HG02840 (cell line): ENCODE measurements at regions not wholly inside any gene's neighbourhood (a gene's known extent, or its start where the extent isn't known, plus 50 kb on each side); places are given as distances from the start of the nearest gene placed in this dataset.
"Not testable (repeated sequence)": the region's sequence is repeated elsewhere in the genome, so short reads cannot be mapped to it uniquely, and the experiment has no call there.

Experiments
- ATAC-seq: cut with Tn5 transposase; IDR thresholded peaks from one replicate; pipeline ENCODE4 v1.9.1; 2021; ENCODE audit warnings: mild to moderate bottlenecking, moderate library complexity, moderate number of reproducible peaks; ENCODE audit not compliant: unreplicated experiment, low FRiP score

- not testable (repeated sequence) for ATAC-seq
Observed at GRCh38 chr9:38170763-38171537, 101.9 kb upstream of the SHB start.

- ATAC-seq, result not testable (repeated sequence)
Observed at GRCh38 chr9:38170155-38170554, 101.1 kb upstream of the SHB start.

DNA sequence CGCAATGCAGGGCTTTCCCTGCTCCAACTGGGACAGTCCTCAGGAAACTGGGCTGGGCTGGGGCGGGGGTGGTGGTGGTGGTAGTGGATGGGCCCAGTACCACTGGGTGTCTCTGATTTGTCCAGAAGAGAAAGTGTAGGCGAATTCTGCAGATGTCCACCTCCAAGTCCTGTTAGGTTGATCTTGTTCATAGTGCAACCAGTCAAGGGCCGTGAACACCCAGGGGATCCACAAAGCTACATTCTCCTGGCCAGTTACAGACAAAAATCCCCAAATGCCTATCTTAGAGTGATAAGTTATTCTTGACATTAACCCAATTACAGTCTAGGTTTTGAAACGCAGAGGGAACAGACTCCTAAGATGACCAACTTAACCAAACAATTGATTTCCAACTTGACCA is 97.5 kb upstream of the SHB start:
- ATAC-seq, result no peak

GRCh38 chr9:38164659-38165221 is 95.7 kb upstream of the SHB start:
- no peak for ATAC-seq

GRCh38 chr9:38163518-38163917 is 94.5 kb upstream of the SHB start:
- ATAC-seq, result no peak

DNA sequence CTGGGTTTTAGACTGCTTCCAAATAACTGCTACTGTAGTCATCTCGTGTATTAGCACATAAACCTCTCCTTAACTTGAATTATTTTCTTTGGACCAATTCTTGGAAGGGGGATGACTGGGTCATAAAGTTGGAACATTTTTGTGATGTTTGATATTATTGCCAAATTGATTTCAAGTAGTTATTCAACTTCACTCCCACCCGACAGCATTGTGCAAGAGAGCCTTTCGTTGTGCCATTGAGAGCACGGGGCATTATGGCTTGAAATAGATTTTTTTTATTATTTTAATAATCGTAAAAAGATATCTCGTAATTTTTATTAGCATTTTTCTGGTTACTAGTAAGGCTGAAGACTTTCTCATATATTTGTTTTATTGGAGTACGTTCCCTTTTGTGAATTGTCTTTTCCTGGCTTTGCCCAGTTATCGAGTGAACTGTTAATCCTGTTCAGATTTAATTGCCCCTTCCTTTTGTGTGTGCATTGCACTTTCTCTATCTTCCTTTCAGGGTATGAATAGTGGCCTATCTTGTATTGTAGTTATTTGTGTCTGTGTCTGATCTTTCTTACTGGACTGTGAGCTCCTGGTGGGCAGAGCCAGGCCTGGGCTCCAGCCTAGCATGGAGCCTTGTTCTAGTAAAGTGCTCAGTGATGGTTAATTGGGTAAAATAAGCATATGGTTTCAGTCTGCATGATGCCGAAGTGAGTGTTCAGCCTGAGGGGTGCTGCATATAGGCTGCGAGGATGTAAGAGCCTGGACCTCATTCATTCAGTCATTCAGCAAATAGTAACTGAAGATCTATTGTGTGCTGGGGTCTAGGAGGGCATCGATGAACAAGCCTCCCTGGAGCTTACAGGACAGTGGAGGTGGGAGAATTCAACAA is 93.5 kb upstream of the SHB start:
- ATAC-seq, result no peak

DNA sequence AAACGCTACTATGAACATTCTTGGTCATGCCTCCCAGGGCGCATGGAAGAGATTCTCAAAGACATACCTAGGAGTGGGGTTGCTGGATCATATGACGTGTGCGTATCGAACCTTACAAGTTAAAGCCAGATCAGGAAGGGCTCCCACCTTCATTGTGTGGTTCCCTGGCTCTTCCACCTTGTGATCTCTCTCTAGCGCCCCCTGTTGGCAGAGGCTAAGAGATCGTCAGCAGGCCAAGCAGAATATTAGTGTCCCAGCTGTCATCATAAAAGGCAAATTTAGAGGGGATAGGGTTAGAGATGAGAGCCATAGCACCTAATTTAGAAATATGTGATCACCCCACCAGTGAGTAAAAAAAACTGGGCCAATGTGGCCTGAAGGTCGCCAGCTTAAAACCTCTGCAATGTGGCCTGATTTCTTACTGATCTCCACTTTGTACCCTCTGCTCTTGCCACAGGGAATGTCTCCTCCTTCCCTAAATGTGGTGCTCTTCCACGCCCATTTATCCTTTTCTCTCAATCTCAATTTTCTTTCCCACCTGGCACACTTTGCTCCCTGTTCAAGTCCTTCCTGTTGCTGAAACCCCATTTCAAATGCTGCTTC is 91.7 kb upstream of the SHB start:
- no peak for ATAC-seq

DNA sequence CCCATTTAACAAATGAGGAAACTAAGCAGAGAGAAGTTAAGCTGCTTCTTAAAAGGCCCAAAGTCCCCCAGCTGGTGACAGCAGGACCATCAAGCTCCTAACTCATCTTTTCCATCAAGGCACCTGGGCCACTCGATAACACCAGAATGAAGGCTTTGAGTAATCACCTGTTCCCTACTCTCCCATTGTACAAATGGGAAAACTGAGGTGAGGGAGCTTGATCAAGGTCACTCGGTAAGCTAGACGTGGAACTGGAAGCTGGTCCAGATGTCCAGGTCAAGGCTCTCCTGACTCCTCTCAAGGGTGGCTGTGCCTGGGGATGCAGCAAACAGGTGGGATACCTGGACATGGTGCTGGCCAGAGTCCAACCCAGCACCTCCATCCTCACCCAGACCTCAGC is 90.6 kb upstream of the SHB start:
- ATAC-seq, result no peak

DNA sequence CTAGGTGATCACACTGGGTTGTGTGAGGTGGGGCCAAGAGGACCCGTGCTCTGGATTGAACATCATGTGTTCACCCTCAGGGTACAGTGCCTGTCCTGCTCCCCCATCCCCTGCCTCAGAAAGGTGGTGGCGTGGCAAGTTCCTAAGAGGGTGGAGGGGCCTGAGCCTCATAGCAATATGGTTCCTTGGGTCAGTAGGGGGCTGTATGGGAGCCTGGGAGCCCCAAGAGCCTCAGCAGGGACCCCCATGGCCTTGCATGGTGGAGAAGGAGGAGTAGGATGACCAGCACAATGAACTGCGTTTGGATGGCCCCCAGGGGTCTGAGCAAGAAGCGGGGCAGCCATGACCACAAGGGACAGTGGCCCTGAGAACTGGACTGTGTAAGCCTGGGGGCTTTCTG is 89.6 kb upstream of the SHB start:
- no peak for ATAC-seq

DNA sequence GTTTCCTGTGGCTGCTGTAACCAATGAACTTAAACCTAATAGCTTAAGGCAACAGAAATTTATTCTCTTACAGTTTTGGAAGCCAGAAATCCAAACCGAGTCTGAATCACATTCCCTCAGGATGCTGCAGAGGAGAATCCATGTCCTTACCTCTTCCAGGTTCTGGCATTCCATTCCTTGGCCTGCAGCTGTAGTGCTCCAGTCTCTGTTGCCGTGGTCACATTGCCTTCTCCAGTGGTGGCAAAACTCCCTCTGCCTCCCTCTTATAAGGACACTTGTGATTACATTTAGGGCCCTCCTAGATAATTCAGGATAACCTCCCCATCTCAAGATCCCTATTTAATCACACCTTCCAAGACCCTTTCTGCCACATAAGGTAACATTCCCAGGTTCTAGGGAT is 88.7 kb upstream of the SHB start:
- no peak for ATAC-seq

DNA sequence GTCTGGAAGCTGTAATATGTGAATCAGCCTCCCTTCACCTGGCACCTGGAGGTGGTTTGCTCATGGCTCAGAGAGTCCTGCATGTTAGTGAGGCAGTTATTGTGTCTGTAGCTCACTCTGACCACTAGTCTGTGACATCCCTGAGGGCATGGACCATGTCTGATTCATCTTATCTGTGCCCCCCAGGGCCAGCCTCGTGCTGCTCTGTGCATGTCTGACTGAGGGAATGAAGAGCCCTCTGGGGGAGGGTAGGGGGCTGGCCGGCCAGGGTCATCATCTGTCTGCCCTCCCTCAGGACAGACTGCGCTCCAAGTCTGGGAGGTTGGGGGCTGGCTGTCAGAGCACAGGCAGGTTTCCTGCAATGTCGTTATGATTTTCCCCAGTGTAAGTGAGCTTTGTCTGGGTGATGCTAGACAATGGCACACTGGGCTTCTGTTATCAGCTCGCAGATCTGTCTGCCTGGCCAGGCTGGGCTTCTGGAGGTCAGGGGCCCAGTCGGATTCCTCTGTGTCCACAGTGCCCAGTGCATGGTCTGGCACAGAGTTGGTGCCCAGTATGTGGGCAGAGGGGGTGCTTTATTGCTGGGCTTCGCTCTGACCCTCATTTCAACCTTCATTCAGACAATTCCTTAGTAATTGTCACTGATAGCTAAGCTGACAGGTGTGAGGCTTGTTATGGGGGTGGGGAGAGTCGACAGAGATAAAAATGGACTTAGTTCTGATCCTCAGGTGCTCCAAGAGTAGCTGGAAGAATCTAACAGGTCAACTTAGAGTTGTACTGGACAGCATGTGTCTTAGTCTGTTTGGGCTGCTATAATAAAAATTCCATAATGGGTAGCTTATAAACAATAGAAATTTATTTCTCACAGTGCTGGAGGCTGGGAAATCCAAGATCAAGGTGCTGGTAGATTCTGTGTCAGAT is 85.7 kb upstream of the SHB start:
- no peak for ATAC-seq

- no peak for ATAC-seq
Observed at GRCh38 chr9:38153910-38154291, 84.9 kb upstream of the SHB start.

DNA sequence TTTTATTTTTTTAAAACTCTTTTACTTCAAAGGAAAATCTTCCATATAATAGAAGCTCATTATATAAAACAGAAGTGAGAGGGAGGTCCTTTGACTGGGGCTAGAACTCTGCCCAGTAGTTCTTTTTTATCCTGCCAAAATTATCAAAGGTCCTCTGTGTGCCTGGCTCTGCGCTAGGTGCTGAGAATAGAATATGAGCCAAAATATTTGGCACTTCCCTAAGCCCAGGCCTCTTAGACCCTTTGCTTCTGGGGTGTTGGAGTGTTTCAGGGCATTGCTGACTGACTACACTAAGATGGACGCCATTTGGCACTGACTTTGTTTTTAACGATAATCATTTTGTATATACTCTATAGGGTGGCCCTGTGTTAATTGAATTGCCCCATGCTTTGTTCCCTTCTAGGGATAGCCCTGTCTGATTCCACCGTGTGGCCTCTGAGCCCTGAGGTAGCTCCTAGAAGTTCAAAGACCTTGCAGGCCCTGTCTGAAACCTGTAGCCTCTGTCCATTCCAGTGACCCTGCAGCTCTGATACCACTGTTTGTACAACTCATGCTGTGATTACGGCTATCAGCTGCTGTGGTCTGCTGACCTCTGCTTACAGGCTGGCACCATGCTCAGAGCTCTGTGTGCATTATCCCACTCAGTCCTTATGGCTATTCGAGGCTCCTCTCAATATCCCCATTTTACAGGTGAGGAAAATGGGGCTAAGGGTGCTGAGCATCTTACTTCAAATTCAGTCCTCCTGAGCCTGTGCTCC is 84.3 kb upstream of the SHB start:
- no peak for ATAC-seq

DNA sequence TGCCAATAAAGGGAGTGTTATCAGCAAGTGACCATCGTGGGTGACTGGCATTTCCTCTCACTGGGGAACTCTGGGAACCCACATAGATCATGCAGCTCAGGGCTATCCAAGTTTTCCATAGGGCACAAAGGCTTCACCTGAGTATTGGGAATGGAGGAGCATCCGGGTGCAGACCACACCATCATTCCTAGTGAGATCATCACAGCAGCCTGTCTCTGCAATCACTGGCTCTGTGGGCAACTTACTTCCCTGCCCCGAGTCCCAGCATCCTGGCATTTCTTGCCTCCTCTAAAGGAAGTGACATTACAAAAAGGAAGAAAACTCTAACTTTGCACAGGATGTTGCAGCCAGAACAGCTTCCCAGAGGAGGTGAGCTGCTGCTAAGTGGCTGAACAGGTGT is 80.6 kb upstream of the SHB start:
- no peak for ATAC-seq

GRCh38 chr9:38146844-38147243 is 77.8 kb upstream of the SHB start:
- ATAC-seq, result no peak

- no peak for ATAC-seq
Observed at GRCh38 chr9:38145526-38146053, 76.6 kb upstream of the SHB start.

GRCh38 chr9:38144421-38144820 is 75.4 kb upstream of the SHB start:
- ATAC-seq, result no peak

GRCh38 chr9:38141746-38142591 is 72.9 kb upstream of the SHB start:
- no peak for ATAC-seq
